ENCODE measurements at regions not wholly inside any gene's neighbourhood (a gene's known extent, or its start where the extent isn't known, plus 50 kb on each side); places are given as distances from the start of the nearest gene placed in this dataset.

DNA sequence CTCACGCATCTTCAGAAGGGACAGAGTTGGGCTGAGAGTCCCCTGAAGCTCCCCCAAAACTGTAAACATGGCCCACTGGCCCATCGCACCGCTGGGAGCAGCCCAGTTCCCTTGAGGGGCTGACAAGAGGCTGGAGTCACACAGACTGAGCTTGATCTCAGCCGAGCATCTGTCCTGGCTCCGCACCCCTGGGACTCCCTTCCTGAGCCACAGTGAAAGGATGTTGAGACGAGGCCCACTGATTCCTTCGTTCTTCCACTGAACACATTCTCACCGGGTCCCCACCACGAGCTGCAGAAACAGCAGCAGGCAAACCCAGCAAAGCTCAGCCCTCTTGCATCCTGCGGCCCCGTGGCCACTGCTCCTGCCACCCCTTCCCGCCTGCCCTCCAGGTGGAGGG is 145.9 kb upstream of the CIBAR2 start:
- TF ChIP-seq, protein P1, sequence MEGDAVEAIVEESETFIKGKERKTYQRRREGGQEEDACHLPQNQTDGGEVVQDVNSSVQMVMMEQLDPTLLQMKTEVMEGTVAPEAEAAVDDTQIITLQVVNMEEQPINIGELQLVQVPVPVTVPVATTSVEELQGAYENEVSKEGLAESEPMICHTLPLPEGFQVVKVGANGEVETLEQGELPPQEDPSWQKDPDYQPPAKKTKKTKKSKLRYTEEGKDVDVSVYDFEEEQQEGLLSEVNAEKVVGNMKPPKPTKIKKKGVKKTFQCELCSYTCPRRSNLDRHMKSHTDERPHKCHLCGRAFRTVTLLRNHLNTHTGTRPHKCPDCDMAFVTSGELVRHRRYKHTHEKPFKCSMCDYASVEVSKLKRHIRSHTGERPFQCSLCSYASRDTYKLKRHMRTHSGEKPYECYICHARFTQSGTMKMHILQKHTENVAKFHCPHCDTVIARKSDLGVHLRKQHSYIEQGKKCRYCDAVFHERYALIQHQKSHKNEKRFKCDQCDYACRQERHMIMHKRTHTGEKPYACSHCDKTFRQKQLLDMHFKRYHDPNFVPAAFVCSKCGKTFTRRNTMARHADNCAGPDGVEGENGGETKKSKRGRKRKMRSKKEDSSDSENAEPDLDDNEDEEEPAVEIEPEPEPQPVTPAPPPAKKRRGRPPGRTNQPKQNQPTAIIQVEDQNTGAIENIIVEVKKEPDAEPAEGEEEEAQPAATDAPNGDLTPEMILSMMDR (IDR thresholded peaks at IDR 0.05; ENCODE audit: borderline replicate concordance, extremely low read depth, low read length, poor library complexity, severe bottlenecking), result no peak
- TF ChIP-seq EZH2 (IDR thresholded peaks at IDR 0.05; ENCODE audit: borderline replicate concordance, low read depth, low read length, severe bottlenecking), result no peak
